Islet of Langerhans (tissue), 1 donor: ENCODE measurements at regions not wholly inside any gene's neighbourhood (a gene's known extent, or its start where the extent isn't known, plus 50 kb on each side); places are given as distances from the start of the nearest gene placed in this dataset.
"Not testable (repeated sequence)": the region's sequence is repeated elsewhere in the genome, so short reads cannot be mapped to it uniquely, and the experiment has no call there.

Experiments
- FAIRE-seq: peaks from one replicate; lab custom pipeline; 2011; peaks lifted over from hg19 to GRCh38; lab: Jason Lieb, UNC

- FAIRE-seq: no peak
Observed at GRCh38 chr10:120048391-120048790, 155.9 kb downstream of the SEC23IP start.

GRCh38 chr10:120051671-120052070, 159.1 kb downstream of the SEC23IP start:
- no peak for FAIRE-seq

GRCh38 chr10:120052964-120053702, 160.6 kb downstream of the SEC23IP start:
- FAIRE-seq: no peak

GRCh38 chr10:120059790-120060189, 167.3 kb downstream of the SEC23IP start:
- FAIRE-seq: not testable (repeated sequence)

GRCh38 chr10:120067427-120067826, 174.9 kb downstream of the SEC23IP start:
- no peak for FAIRE-seq

GRCh38 chr10:120069700-120070099, 177.2 kb downstream of the SEC23IP start:
- no peak for FAIRE-seq

GRCh38 chr10:120075349-120075748, 182.8 kb downstream of the SEC23IP start:
- no peak for FAIRE-seq

- FAIRE-seq: no peak
Observed at GRCh38 chr10:120076996-120077706, 184.6 kb downstream of the SEC23IP start.

- FAIRE-seq: no peak
Observed at GRCh38 chr10:120077707-120078492, 185.4 kb downstream of the SEC23IP start.

GRCh38 chr10:120085096-120085796, 192.7 kb downstream of the SEC23IP start:
- no peak for FAIRE-seq

- FAIRE-seq: no peak
Observed at GRCh38 chr10:120086066-120086465, 193.5 kb downstream of the SEC23IP start.

GRCh38 chr10:120087109-120087508, 194.6 kb downstream of the SEC23IP start:
- FAIRE-seq: no peak

- FAIRE-seq: peak; percentile 79
Observed at GRCh38 chr10:120095875-120096274, 203.3 kb downstream of the SEC23IP start.

GRCh38 chr10:120097766-120098165, 205.2 kb downstream of the SEC23IP start:
- FAIRE-seq: no peak

- no peak for FAIRE-seq
Observed at GRCh38 chr10:120098232-120098930, 205.9 kb downstream of the SEC23IP start.

- no peak for FAIRE-seq
Observed at GRCh38 chr10:120103738-120104560, 211.4 kb downstream of the SEC23IP start.

- no peak for FAIRE-seq
Observed at GRCh38 chr10:120105001-120105400, 212.5 kb downstream of the SEC23IP start.

- FAIRE-seq: no peak
Observed at GRCh38 chr10:120105492-120105891, 213.0 kb downstream of the SEC23IP start.

GRCh38 chr10:120108916-120109315, 216.4 kb downstream of the SEC23IP start:
- FAIRE-seq: no peak

GRCh38 chr10:120109725-120110124, 217.2 kb downstream of the SEC23IP start:
- not testable (repeated sequence) for FAIRE-seq

- FAIRE-seq: no peak
Observed at GRCh38 chr10:120110196-120110595, 217.7 kb downstream of the SEC23IP start.
